ENCODE measurements at regions not wholly inside any gene's neighbourhood (a gene's known extent, or its start where the extent isn't known, plus 50 kb on each side); places are given as distances from the start of the nearest gene placed in this dataset.

- TF ChIP-seq POLR2A (IDR thresholded peaks at IDR 0.05; ENCODE audit: low read length) (no peak), CTCF (IDR thresholded peaks at IDR 0.05) (no peak), REST (IDR thresholded peaks at IDR 0.05) (no peak), ESRRA (IDR thresholded peaks at IDR 0.05; ENCODE audit: borderline replicate concordance, low read length) (no peak), EP300 (IDR thresholded peaks at IDR 0.05) (no peak), RFX5 (IDR thresholded peaks at IDR 0.05) (no peak), KDM1A (IDR thresholded peaks at IDR 0.05; ENCODE audit: low read depth) (no peak), ZFP36 (IDR thresholded peaks at IDR 0.05; ENCODE audit: borderline replicate concordance, partially characterized antibody) (no peak), PHF8 (IDR thresholded peaks at IDR 0.05; ENCODE audit: borderline replicate concordance, low read depth) (no peak), MAX (IDR thresholded peaks at IDR 0.05) (no peak), NFE2L2 (conservative IDR thresholded peaks at IDR 0.05; ENCODE audit: low read length) (no peak), ELK1 (IDR thresholded peaks at IDR 0.05; ENCODE audit: low read depth, low read length) (no peak)
Observed at GRCh38 chr3:72678867-72679266, 169.4 kb downstream of the SHQ1 start.
